Sigmoid colon (tissue), 6 donors: ENCODE measurements at regions not wholly inside any gene's neighbourhood (a gene's known extent, or its start where the extent isn't known, plus 50 kb on each side); places are given as distances from the start of the nearest gene placed in this dataset.

Experiments used
- DNase-seq: peaks from one replicate; pipeline ENCODE4 v3.0.0-alpha.2; 2019
- H3K27ac ChIP-seq, 4 donors: fragments of 200-600 bp; sonication (generic); one replicate each; pipeline ENCODE4 v1.5.1; 2016 to 2019; ENCODE audit warnings: mild to moderate bottlenecking in 1 of 4
- H3K27me3 ChIP-seq, 3 donors: fragments of 200-600 bp; sonication (generic); one replicate each; pipeline ENCODE4 v1.5.1; 2019; ENCODE audit warnings: mild to moderate bottlenecking in 1 of 3
- H3K36me3 ChIP-seq, 4 donors: fragments of 200-600 bp; sonication (generic); one replicate each; pipeline ENCODE4 v1.5.1; 2016 to 2019
- H3K4me1 ChIP-seq, 4 donors: fragments of 200-600 bp; sonication (generic); one replicate each; pipeline ENCODE4 v1.5.1; 2017 to 2019
- H3K4me3 ChIP-seq, 4 donors: fragments of 200-600 bp; sonication (generic); one replicate each; pipeline ENCODE4 v1.5.1; 2017 to 2019; ENCODE audit warnings: mild to moderate bottlenecking in 2 of 4, moderate library complexity in 1 of 4
- H3K9me3 ChIP-seq, 4 donors: fragments of 200-600 bp in 3 of 4; sonication (generic) in 3 of 4; one replicate each; pipeline versions ENCODE4 v1.5.1 to v1.6.1; 2013 to 2019
- CTCF ChIP-seq, 4 experiments: fragments of 450-650 bp in 3 of 4; fragments of 200-600 bp in 1 of 4; IDR thresholded peaks; one replicate each; pipeline ENCODE4 v1.5.1; 2016 to 2019; ENCODE audit warnings: antibody characterized with exemption in 4 of 4, mild to moderate bottlenecking in 3 of 4, moderate library complexity in 2 of 4
- EP300 ChIP-seq, 4 donors: sonication (generic); formaldehyde crosslinking; IDR thresholded peaks; one replicate each; pipeline ENCODE4 v1.6.1; 2017; ENCODE audit warnings: antibody characterized with exemption in 4 of 4
- POLR2A ChIP-seq, 2 donors: fragments of 450-650 bp; IDR thresholded peaks; one replicate each; pipeline ENCODE4 v1.6.1; 2016; ENCODE audit warnings: antibody characterized with exemption in 2 of 2, mild to moderate bottlenecking in 2 of 2, moderate library complexity in 2 of 2
- POLR2AphosphoS5 ChIP-seq, 4 donors: sonication (generic); formaldehyde crosslinking; IDR thresholded peaks; one replicate each; pipeline ENCODE4 v1.6.1; 2017; ENCODE audit warnings: antibody characterized with exemption in 4 of 4
- WGBS, 2 donors: extraction: QIAGEN DNeasy Blood & Tissue Kit; methylation state at CpG; one replicate each; pipeline ENCODE4 v1.1.7; 2013; 5-methylcytosine and 5-hydroxymethylcytosine counted together
- intact Hi-C: fragments of 100-400 bp; cut with DNase I; formaldehyde crosslinking; loops from one replicate; pipeline ENCODE4 v1.15.1; 2023
- donor health status: healthy with polysubstance abuse.
- donor health status: healthy.

GRCh38 chr3:107062787-107063186, 314.5 kb upstream of the CCDC54 start:
- 71 to 83% methylated on average over 2 of the region's 2 CpGs for WGBS, 2 donors
- DNase-seq, result no peak
- Histone ChIP-seq H3K4me1 (peaks cover 0 to 22% (median 15%) of the 10 kb centered on the region in 4 donors), H3K27me3 (no peaks in the 10 kb centered on the region), H3K9me3 (no peaks in the 10 kb centered on the region), H3K27ac (no peak overlapping the region), H3K4me3 (no peak overlapping the region), H3K36me3 (no peaks in the 10 kb centered on the region)
- no peak for TF ChIP-seq CTCF (IDR thresholded peaks at IDR 0.05)
- no peak for TF ChIP-seq POLR2AphosphoS5 (IDR thresholded peaks at IDR 0.05)
- no peak for TF ChIP-seq EP300 (IDR thresholded peaks at IDR 0.05)
- no peak for TF ChIP-seq POLR2A (IDR thresholded peaks at IDR 0.05)
- intact Hi-C loops, result loop anchor here (10.0 kb wide), 1 partner anchor 238 kb away; no protein-coding TSS in a partner anchor

GRCh38 chr3:107063351-107063750, 313.9 kb upstream of the CCDC54 start:
- TF ChIP-seq EP300 (IDR thresholded peaks at IDR 0.05) (no peak), CTCF (IDR thresholded peaks at IDR 0.05) (no peak), POLR2A (IDR thresholded peaks at IDR 0.05) (no peak), POLR2AphosphoS5 (IDR thresholded peaks at IDR 0.05) (no peak)
- Histone ChIP-seq H3K4me1 (peaks cover 0 to 22% (median 15%) of the 10 kb centered on the region in 4 donors), H3K36me3 (no peaks in the 10 kb centered on the region), H3K27me3 (no peaks in the 10 kb centered on the region), H3K4me3 (no peak overlapping the region), H3K27ac (no peak overlapping the region), H3K9me3 (no peaks in the 10 kb centered on the region)
- WGBS, 2 donors, result 63 to 75% methylated on average over 5 of the region's 5 CpGs
- intact Hi-C loops, result loop anchor here (10.0 kb wide), 1 partner anchor 239 kb away; no protein-coding TSS in a partner anchor
- DNase-seq, result no peak

DNA sequence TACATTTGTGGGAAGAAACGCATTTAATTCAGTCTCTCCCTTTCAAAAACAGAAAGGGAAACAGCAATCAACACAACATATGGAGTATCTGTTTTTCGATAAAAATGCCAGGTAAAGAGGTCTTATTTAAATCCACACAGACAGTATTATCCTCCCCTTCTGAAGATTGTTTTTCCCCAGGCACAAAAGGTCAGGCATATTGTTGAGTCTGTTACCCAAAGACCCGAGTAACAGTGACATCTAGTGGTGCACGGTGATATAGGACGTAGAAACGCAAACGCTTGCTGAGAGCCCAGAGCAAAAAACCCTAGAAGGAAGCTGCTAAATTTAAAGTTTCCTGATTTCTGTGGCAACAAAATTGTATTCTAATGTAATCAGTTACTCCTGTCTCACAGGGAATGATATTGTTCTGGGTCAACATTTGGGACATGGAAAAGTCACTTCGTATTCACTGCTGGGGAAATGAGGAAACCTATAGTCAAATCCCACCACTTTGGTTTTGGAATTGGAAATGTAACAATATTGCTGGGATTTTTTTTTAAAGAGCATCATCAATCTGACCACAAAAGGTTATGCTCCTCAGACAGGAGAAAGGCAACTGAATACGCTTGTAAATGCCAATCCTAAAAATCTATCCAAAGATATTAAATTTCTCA, 312.7 kb upstream of the CCDC54 start:
- peak; percentile 74 for DNase-seq
- TF ChIP-seq CTCF (IDR thresholded peaks at IDR 0.05) (peak; percentile 10 to 80 (median 58)), EP300 (IDR thresholded peaks at IDR 0.05) (no peak), POLR2A (IDR thresholded peaks at IDR 0.05) (no peak), POLR2AphosphoS5 (IDR thresholded peaks at IDR 0.05) (no peak)
- 21 to 23% methylated on average over 9 of the region's 9 CpGs for WGBS, 2 donors
- intact Hi-C loops, result loop anchor here (10.0 kb wide), 1 partner anchor 240 kb away; no protein-coding TSS in a partner anchor
- Histone ChIP-seq H3K27ac (no peak overlapping the region), H3K4me3 (no peak overlapping the region), H3K27me3 (no peaks in the 10 kb centered on the region), H3K9me3 (no peaks in the 10 kb centered on the region), H3K4me1 (peaks cover 0 to 22% (median 15%) of the 10 kb centered on the region in 4 donors), H3K36me3 (no peaks in the 10 kb centered on the region)

DNA sequence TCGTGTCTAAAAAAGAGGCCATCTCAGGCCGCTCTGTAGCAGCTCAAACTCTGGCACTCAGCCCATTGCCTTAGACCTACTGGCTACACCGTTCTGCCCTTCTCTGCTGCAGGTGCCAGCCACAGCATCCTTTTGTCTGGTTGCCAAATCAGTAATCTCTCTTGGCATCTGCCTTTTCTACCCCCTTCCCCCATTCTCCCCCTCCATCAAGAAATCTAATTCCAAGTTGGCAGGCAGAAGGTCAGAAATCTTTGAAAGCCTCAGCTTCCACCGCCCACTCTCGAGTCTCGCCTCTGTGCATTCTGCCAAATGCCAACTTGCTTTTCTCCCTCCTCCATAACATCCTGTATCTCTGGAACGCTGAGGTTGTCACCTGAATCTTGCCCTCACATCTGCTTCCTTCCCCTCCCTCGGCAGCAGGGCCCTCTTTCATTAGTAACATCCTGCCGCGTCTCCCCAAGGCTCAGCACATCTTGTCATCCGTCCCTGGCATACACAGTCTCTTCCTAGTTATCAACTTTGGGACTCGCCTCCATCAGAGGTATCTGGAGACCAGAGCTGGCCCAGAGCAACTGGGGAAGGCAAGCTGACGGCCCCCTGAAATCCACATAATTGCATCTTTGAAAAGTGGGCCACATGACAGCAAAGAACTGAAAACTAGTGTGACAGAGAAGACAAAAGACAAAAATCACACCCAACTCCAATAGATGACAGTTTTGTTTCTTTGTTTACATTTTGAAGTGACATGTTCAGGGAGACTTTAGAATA, 312.0 kb upstream of the CCDC54 start:
- no peak for TF ChIP-seq EP300 (IDR thresholded peaks at IDR 0.05)
- TF ChIP-seq CTCF (IDR thresholded peaks at IDR 0.05), result no peak
- TF ChIP-seq POLR2A (IDR thresholded peaks at IDR 0.05), result no peak
- no peak for DNase-seq
- Histone ChIP-seq H3K9me3 (no peaks in the 10 kb centered on the region), H3K27ac (no peak overlapping the region), H3K36me3 (no peaks in the 10 kb centered on the region), H3K4me3 (no peak overlapping the region), H3K4me1 (peaks cover 0 to 22% (median 15%) of the 10 kb centered on the region in 4 donors), H3K27me3 (no peaks in the 10 kb centered on the region)
- intact Hi-C loops, result loop anchor here (10.0 kb wide), 1 partner anchor 240 kb away; no protein-coding TSS in a partner anchor
- 35 to 59% methylated on average over 13 of the region's 13 CpGs for WGBS, 2 donors
